IMR-90 (cell line): ENCODE measurements at regions not wholly inside any gene's neighbourhood (a gene's known extent, or its start where the extent isn't known, plus 50 kb on each side); places are given as distances from the start of the nearest gene placed in this dataset.

Experiments
- BHLHE40 ChIP-seq: fragments of 150-350 bp; IDR thresholded peaks from 2 replicates; pipeline ENCODE4 v1.6.1; 2016; ENCODE audit warnings: mild to moderate bottlenecking, low read depth, low read length
- CTCF ChIP-seq: conservative IDR thresholded peaks from 2 replicates; pipeline ENCODE4 v1.5.1; 2012; ENCODE audit warnings: mild to moderate bottlenecking, low read depth, low read length, improper control_type of control experiment
- ELK1 ChIP-seq: fragments of 150-350 bp; IDR thresholded peaks from 2 replicates; pipeline ENCODE4 v1.6.1; 2016; ENCODE audit warnings: low read depth, mild to moderate bottlenecking, low read length, moderate library complexity, borderline replicate concordance
- MAFK ChIP-seq: IDR thresholded peaks from 2 replicates; pipeline ENCODE4 v1.6.1; 2012; ENCODE audit warnings: low read depth, low read length, improper control_type of control experiment
- POLR2A ChIP-seq: IDR thresholded peaks from 2 replicates; pipeline ENCODE4 v1.6.1; 2012; ENCODE audit warnings: mild to moderate bottlenecking, low read depth, low read length
- RAD21 ChIP-seq: IDR thresholded peaks from 2 replicates; pipeline ENCODE4 v1.6.1; 2012; ENCODE audit warnings: low read length, improper control_type of control experiment
- RFX5 ChIP-seq: IDR thresholded peaks from 2 replicates; pipeline ENCODE4 v1.8.0; 2012; ENCODE audit warnings: low read depth, mild to moderate bottlenecking, low read length, moderate library complexity
- SMC3 ChIP-seq: fragments of 150-350 bp; IDR thresholded peaks from 2 replicates; pipeline ENCODE4 v1.6.1; 2016; ENCODE audit warnings: low read depth, mild to moderate bottlenecking, antibody characterized with exemption, low read length, moderate library complexity

- TF ChIP-seq CTCF (no peak), RFX5 (no peak), MAFK (no peak), RAD21 (no peak), ELK1 (no peak), SMC3 (no peak), BHLHE40 (no peak), POLR2A (no peak)
Observed at GRCh38 chr13:74555651-74556420, 421.6 kb upstream of the KLF12 start.
